Lung microvascular endothelial cell (primary cell): ENCODE measurements at regions not wholly inside any gene's neighbourhood (a gene's known extent, or its start where the extent isn't known, plus 50 kb on each side); places are given as distances from the start of the nearest gene placed in this dataset.
"Not testable (repeated sequence)": the region's sequence is repeated elsewhere in the genome, so short reads cannot be mapped to it uniquely, and the experiment has no call there.

ENCODE experiments used
- DNase-seq, 2 donors: peaks; one replicate each; pipeline versions ENCODE4 v3.0.0 to v3.0.0-alpha.2; 2010; ENCODE audit warnings: low read depth in 2 of 2

DNA sequence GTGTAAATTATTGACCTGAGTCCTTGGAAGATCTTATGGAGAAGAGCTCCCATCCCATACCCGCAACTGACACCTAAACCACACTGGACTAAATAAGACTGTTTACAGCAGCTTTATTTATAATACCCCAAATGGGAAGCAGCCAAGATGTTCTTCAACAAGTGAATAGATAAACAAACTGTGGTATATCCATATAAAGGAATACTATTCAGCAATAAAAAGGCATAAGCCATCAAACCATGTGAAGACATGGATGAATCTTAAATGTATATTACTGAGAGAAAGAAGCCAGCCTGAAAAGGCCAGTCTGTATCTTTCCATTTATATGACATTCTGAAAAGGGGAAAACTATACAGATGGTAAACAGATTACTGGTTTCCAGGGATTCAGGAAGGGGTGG lies 212.7 kb downstream of the TPBG start:
- no peak for DNase-seq

GRCh38 chr6:82584194-82584695 lies 220.6 kb downstream of the TPBG start:
- DNase-seq, result no peak

DNA sequence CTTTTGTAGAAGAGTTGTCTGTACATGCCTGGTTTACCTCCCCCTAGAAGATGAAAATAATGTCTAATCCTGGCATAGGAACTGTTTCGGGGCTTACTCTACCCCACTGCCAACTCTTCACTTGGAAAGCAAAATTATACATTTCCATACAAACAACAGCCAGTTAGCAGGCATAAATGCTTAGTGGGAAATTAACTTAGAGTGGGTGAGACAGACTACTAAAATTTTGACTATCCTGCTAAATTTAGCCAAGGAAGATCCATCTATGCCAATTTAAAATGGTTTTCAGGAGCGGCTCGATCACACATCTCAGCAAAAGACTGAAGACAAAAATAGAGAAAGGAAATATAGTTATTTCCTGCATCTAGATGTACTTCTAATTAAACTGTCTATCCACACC lies 221.2 kb downstream of the TPBG start:
- no peak for DNase-seq

DNA sequence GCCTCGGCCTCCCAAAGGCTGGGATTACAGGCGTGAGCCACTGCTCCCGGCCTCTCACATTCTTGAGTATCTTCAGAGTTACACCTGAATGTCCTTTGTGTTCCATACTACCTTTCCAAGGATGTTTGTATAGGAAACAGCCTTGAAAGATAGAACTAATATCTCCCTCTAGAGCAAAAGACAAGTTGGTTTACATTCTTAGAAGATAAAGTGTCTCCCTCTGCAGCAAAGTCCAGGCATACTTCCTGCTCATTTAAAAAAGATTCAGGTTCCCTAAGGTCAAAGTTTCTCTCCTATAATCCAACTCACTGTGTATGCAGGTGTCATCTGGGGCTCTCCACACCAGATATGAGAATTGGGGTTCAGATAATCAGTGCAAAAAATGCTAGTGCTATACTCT lies 224.4 kb downstream of the TPBG start:
- DNase-seq, result no peak

DNA sequence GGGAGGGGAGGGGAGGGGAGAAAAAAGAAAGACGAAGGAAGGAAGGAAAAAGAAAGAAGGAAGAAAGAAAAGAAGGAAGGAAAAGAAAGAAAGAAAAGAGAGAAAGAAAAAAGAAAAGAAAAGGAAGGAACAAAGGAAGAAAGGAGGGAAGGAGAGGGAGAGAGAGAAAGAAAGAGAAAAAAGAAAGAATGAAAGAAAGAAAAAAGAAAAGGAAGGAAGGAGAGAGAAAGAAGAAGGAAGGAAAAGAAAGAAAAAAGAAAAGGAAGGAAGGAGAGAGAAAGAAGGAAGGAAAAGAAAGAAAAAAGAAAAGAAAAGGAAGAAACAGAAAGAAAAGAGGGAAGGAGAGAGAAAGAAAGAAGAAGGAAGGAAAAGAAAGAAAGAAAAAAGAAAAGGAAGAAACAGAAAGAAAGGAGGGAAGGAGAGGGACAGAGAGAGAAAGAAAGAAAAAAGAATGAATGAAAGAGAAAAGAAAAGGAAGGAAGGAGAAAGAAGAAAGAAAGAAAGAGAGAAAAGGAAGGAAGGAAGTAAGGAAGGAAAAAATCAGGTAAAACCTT lies 225.3 kb downstream of the TPBG start:
- no peak for DNase-seq

GRCh38 chr6:82589509-82590206 lies 226.0 kb downstream of the TPBG start:
- DNase-seq, result peak; percentile 1 to 25

- no peak for DNase-seq
These were observed 233.6 kb downstream of the TPBG start for GRCh38 chr6:82597201-82597600.

- DNase-seq, result no peak
These were observed 239.2 kb downstream of the TPBG start for GRCh38 chr6:82602776-82603175.

GRCh38 chr6:82603871-82604270 lies 240.3 kb downstream of the TPBG start:
- no peak for DNase-seq

- DNase-seq, result no peak
These were observed 244.5 kb downstream of the TPBG start for GRCh38 chr6:82607998-82608725.

GRCh38 chr6:82608781-82609180 lies 245.2 kb downstream of the TPBG start:
- DNase-seq, result no peak

- DNase-seq, result no peak
These were observed 248.1 kb downstream of the TPBG start for GRCh38 chr6:82611751-82612150.

DNA sequence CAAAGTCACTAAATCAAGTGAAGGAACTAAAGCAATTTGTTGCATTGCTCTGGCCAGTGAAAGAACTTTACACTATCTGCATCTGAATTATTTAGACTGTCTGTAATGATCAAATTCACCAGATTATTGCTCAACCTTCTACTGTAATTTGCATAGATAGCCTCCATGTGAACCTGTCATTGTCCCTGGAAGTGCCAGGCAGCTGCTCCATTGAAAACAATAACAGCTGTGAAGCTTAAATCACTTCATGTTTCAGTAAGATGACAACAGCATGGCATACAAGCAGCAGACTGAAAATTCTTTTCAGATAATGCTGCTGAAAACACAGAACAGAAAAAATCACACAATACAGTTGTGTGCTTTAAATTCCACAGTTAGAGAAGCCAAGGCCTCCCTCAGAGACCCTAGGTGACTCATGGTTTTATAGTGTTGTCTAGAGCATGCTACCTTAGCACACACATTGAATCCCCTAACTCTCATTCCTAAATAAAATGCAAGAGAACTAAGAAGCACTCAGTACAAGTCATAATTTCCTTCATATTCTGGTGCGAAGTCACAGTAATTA lies 248.9 kb downstream of the TPBG start:
- no peak for DNase-seq

GRCh38 chr6:82614518-82614917 lies 250.9 kb downstream of the TPBG start:
- DNase-seq, result no peak

GRCh38 chr6:82616386-82617028 lies 252.9 kb downstream of the TPBG start:
- no peak for DNase-seq

DNA sequence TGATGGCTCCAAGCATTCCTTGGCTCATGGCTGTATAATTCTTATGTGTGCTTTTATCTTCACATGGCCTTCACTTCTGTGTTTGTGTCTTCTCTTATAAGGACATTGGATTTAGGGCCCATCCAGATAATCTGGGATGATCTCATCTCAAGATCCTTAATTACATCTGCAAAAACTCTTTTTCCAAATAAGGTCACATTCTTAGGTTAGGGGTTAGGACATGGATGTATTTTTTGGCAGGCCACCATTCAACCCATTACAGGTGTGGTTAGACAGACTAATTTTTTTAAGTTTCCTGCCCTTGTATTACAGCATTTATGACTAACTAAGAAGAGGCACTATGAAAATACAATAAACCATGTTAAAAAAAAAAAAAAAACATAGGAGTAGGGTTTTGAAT lies 254.0 kb downstream of the TPBG start:
- DNase-seq, result no peak

DNA sequence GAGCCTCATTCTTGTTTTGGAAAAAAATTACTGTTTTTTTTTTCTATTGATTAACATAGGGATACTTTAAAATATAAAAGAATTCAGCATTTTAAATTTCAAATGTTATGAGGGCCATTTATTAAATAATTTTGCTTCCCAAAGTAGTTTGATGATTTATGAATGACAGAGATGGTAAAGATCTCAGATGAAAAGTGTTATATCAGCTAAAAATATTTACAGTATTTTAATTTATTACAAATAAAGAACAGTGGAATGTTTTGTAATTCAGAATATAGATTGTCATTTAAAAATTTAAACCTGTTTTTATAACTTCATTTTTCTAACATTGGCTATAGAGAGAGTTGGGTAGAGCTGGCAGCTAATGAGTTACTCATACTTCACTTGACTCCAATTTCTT lies 256.0 kb downstream of the TPBG start:
- no peak for DNase-seq

GRCh38 chr6:82622461-82622860 lies 258.8 kb downstream of the TPBG start:
- DNase-seq, result no peak

- DNase-seq, result no peak
These were observed 260.6 kb downstream of the TPBG start for GRCh38 chr6:82624251-82624650.

- DNase-seq, result not testable (repeated sequence)
These were observed 263.3 kb downstream of the TPBG start for GRCh38 chr6:82626946-82627345.

DNA sequence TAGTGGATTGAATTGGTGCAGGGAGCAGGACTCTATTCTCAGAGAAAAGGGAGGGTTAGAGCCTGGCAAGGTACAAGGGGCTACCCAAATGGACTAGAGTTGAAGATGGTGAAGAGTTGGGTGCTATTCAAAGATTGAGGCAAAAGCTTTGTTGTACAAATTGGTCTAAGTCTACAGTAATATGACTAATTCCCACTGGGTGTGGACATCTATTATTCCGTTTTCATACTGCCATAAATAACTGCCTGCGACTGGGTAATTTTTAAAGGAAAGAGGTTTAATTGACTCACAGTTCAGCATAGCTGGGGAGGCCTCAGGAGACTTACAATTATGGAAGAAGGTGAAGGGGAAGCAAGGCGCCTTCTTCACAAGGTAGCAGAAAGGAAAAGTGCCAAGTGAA lies 266.3 kb downstream of the TPBG start:
- DNase-seq, result no peak

DNA sequence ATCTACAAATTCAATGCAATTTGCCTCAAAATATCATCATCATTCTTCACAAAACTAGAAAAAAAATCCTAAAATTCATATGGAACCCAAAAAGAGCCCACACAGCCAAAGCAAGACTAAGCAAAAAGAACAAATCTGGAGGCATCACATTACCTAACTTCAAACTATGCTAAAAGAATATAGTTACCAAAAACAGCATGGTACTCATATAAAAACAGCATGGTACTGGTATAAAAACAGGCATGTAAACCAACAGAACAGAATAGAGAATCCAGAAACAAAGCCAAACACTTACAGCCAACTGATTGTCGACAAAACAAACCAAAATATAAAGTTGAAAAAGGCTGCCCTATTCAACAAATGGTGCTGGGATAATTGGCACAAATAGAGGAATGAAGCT lies 278.1 kb downstream of the TPBG start:
- DNase-seq, result no peak
